Activated B cell treated with CpG ODN at 0.5 μM for 24 hours (primary cell): ENCODE measurements at regions not wholly inside any gene's neighbourhood (a gene's known extent, or its start where the extent isn't known, plus 50 kb on each side); places are given as distances from the start of the nearest gene placed in this dataset.

Source experiments
- ATAC-seq: fragments of 200-7000 bp; cut with Tn5 transposase; one replicate; pipeline ENCODE4 v1.10.0; 2021; ENCODE audit warnings: low read depth, mild to moderate bottlenecking, moderate library complexity
- CTCF ChIA-PET: fragments of 350-600 bp; sonication (Branson Sonifier 250); formaldehyde crosslinking; loops from one replicate; lab custom pipeline; 2021; ENCODE audit warnings: antibody characterized with exemption; lab: Charles Lee
- POLR2A ChIA-PET: fragments of 350-600 bp; sonication (Branson Sonifier 250); formaldehyde crosslinking; loops from one replicate; lab custom pipeline; 2021; ENCODE audit warnings: antibody characterized with exemption; lab: Charles Lee
- DNase-seq: peaks from one replicate; pipeline ENCODE4 v3.0.0; 2022
- H3K27ac Mint-ChIP-seq: one replicate; pipeline ENCODE4 v1.8.0; 2020; ENCODE audit warnings: mixed read lengths
- H3K27me3 Mint-ChIP-seq: one replicate; pipeline ENCODE4 v1.8.0; 2021; ENCODE audit warnings: mixed read lengths
- H3K36me3 Mint-ChIP-seq: one replicate; pipeline ENCODE4 v1.8.0; 2021; ENCODE audit warnings: low read depth, mixed read lengths
- H3K4me1 Mint-ChIP-seq: one replicate; pipeline ENCODE4 v1.8.0; 2021; ENCODE audit warnings: mixed read lengths
- H3K4me3 Mint-ChIP-seq: one replicate; pipeline ENCODE4 v1.8.0; 2020; ENCODE audit warnings: mild to moderate bottlenecking, mixed read lengths
- H3K9me3 Mint-ChIP-seq: one replicate; pipeline ENCODE4 v1.8.0; 2020; ENCODE audit warnings: mixed read lengths
- intact Hi-C: fragments of 100-400 bp; cut with micrococcal nuclease; formaldehyde crosslinking; loops from one replicate; pipeline ENCODE4 v1.15.1; 2024
- TF ChIP-seq, protein P1 (sequence below): fragments of 200-600 bp; IDR thresholded peaks from one replicate; pipeline ENCODE4 v1.8.0; 2022; ENCODE audit warnings: antibody characterized with exemption, mild to moderate bottlenecking

DNA sequence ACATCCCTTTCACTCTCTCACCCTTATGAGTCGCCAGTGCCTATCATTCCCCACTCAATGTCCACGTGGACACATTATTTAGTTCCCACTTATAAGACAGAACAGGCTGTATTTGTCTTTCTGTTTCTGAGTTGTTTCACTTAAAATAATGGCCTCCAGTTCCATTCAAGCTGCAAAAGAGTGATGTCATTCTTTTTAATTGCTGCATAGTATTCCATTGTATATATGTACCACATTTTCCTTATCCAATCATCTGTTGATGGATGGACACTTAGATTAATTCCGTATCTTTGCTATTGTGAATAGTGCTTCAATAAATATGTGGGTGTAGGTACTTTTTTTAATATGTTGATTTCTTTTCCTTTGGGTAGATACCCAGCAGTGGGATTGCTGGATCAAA is 79.1 kb downstream of the ZNF365 start:
- intact Hi-C loops: no loop called here
- H3K9me3 Mint-ChIP-seq: no peaks in the 10 kb centered on the region
- H3K4me3 Mint-ChIP-seq: no peak overlapping the region
- no peak for ATAC-seq
- ChIA-PET POLR2A (no interaction called here), CTCF (no interaction called here)
- H3K27ac Mint-ChIP-seq: no peak overlapping the region
- no peak for DNase-seq
- H3K36me3 Mint-ChIP-seq: no peaks in the 10 kb centered on the region
- no peaks in the 10 kb centered on the region for H3K27me3 Mint-ChIP-seq
- peaks cover 54% of the 10 kb centered on the region for H3K4me1 Mint-ChIP-seq
- TF ChIP-seq, protein P1, sequence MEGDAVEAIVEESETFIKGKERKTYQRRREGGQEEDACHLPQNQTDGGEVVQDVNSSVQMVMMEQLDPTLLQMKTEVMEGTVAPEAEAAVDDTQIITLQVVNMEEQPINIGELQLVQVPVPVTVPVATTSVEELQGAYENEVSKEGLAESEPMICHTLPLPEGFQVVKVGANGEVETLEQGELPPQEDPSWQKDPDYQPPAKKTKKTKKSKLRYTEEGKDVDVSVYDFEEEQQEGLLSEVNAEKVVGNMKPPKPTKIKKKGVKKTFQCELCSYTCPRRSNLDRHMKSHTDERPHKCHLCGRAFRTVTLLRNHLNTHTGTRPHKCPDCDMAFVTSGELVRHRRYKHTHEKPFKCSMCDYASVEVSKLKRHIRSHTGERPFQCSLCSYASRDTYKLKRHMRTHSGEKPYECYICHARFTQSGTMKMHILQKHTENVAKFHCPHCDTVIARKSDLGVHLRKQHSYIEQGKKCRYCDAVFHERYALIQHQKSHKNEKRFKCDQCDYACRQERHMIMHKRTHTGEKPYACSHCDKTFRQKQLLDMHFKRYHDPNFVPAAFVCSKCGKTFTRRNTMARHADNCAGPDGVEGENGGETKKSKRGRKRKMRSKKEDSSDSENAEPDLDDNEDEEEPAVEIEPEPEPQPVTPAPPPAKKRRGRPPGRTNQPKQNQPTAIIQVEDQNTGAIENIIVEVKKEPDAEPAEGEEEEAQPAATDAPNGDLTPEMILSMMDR: no peak

DNA sequence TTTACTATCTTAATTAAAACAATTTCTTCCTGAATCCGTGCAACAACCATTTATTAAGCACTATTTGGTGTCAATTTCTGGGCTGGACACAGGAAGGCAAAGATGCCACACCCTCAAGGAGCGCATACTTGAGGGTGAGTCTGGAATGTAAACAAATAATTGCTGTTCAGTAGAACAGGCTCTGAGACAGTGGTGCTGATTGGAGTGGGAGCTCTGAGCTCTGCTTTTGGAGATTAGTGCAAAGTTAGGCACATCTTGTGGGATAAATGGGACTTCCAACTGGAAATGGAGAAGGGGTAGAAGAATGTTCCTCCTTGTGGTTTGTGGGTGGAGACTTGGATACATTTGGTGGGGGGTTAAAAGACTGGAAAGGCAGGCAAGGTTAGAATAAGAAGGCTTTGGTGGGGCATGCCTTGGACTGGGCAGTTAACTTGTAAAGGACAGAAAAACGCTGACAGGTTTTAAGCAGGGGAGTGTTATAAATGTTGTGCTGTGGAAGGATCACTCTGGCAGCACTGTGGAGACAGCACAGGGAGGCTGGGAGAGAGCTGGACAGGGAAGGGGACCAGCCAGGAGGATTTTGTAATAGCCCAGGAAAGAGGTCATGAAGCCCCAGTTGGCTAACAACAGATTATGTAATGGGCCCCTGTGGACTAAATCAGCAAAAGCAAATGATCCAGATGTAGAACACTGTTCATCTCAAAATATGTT is 80.7 kb downstream of the ZNF365 start:
- Mint-ChIP-seq H3K9me3 (no peaks in the 10 kb centered on the region), H3K36me3 (no peaks in the 10 kb centered on the region), H3K27ac (peak overlapping the region; percentile 22), H3K27me3 (no peaks in the 10 kb centered on the region), H3K4me3 (no peak overlapping the region), H3K4me1 (peaks cover 54% of the 10 kb centered on the region)
- ChIA-PET CTCF (interaction anchor here (1.8 kb wide), 1 partner anchor 17 kb away, joined by 4 read pairs; no protein-coding TSS in a partner anchor), POLR2A (no interaction called here)
- TF ChIP-seq, protein P1: no peak
- ATAC-seq (no peak), DNase-seq (no peak)
- intact Hi-C loops: loop anchor here (5.0 kb wide), 2 partner anchors 37 to 362 kb away; partner anchors contain the start of gene EGR2

DNA sequence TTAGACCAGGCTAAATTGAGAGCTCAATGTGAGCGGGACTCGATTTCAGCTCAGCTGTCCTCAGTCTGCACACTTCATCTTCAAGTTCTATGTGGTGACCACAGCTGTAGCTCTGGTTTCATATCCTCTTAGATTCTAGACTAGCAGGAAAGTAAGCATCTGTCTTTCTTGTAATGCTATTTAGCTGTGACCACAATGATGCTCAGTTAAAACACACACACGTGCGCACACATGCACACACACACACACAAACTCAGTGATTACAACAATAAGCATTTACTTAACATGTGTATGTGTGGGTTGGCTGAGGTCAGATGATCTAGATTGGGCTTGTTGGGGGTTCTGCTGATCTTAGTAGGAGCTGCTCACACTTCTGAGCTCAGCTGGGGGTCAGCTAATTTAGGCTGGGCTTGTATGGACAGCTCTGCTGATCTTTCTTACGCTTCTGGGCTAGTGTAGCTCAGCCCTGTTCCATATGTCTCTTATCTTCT is 82.5 kb downstream of the ZNF365 start:
- H3K4me3 Mint-ChIP-seq: peak overlapping the region; percentile 53
- no peaks in the 10 kb centered on the region for H3K36me3 Mint-ChIP-seq
- ChIA-PET POLR2A (interaction anchor here (0.7 to 1.9 kb wide), 6 partner anchors 9 to 676 kb away, joined by 3 to 10 read pairs (median 4); partner anchors contain the start of gene NRBF2), CTCF (interaction anchor here (0.9 to 1.8 kb wide), 7 partner anchors 19 to 701 kb away, joined by 3 to 10 read pairs (median 4); no protein-coding TSS in a partner anchor)
- TF ChIP-seq, protein P1: no peak
- H3K4me1 Mint-ChIP-seq: peaks cover 39% of the 10 kb centered on the region
- peak; percentile 22 for DNase-seq
- peak; percentile 93 for ATAC-seq
- intact Hi-C loops: loop anchor here (1.0 to 5.0 kb wide), 7 partner anchors 19 to 1172 kb away; partner anchors contain the start of genes EGR2 and NRBF2
- peak overlapping the region; percentile 74 for H3K27ac Mint-ChIP-seq
- no peaks in the 10 kb centered on the region for H3K27me3 Mint-ChIP-seq
- H3K9me3 Mint-ChIP-seq: no peaks in the 10 kb centered on the region

DNA sequence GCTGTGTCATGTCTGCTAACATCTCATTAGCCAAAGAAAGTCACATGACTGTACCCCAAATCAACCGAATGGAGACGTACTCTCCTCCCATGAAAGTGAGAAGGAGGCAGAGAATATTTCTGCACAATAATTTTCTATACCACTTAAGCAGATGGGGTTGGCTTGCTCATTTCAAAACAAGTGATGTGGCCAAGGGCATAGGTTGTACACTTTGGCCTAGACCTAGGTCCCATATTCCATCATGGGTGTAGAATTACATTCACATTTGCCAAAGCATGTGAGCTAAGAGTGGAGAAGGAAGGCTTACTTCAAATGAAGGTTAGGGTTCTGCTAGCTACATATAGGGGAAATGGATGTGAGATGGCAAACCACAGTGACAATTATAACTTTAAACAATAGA is 83.0 kb downstream of the ZNF365 start:
- POLR2A ChIA-PET: interaction anchor here (0.7 to 1.9 kb wide), 6 partner anchors 9 to 676 kb away, joined by 3 to 10 read pairs (median 4); partner anchors contain the start of gene NRBF2
- DNase-seq: no peak
- H3K4me1 Mint-ChIP-seq: peaks cover 33% of the 10 kb centered on the region
- no peaks in the 10 kb centered on the region for H3K27me3 Mint-ChIP-seq
- no peak for ATAC-seq
- TF ChIP-seq, protein P1: no peak
- H3K9me3 Mint-ChIP-seq: no peaks in the 10 kb centered on the region
- no peaks in the 10 kb centered on the region for H3K36me3 Mint-ChIP-seq
- H3K4me3 Mint-ChIP-seq: peak overlapping the region; percentile 53
- intact Hi-C loops: loop anchor here (2.0 to 5.0 kb wide), 3 partner anchors 35 to 1172 kb away; partner anchors contain the start of gene EGR2
- CTCF ChIA-PET: interaction anchor here (1.2 to 1.8 kb wide), 4 partner anchors 19 to 700 kb away, joined by 4 to 10 read pairs (median 6); no protein-coding TSS in a partner anchor
- H3K27ac Mint-ChIP-seq: no peak overlapping the region

DNA sequence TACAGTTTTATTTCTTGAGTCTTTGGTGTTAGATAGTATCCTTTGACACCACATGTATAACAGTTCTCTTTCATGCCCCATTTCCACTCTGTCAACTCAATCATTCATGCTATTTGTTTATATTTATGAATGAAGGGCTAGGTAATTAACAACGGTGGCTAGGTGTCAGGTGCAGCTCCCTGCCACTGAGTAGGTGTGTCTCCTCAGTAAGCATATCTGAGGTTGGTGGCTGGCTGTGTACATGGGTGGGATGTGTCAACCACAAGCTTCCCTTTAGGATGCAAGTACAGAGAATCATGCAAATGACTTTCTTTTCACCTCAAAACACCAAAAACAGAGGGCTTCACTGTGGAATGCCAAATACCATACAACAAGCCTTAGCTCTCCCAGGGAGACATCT is 83.4 kb downstream of the ZNF365 start:
- no peak overlapping the region for H3K27ac Mint-ChIP-seq
- TF ChIP-seq, protein P1: no peak
- intact Hi-C loops: loop anchor here (2.0 to 5.0 kb wide), 3 partner anchors 35 to 1171 kb away; partner anchors contain the start of gene EGR2

More for the DNA sequence above, 83.4 kb downstream of the ZNF365 start:
- H3K4me1 Mint-ChIP-seq: peaks cover 30% of the 10 kb centered on the region
- DNase-seq (no peak), ATAC-seq (no peak)
- ChIA-PET CTCF (interaction anchor here (1.2 to 1.8 kb wide), 3 partner anchors 20 to 700 kb away, joined by 4 to 10 read pairs (median 7); no protein-coding TSS in a partner anchor), POLR2A (interaction anchor here (0.8 to 1.9 kb wide), 3 partner anchors 24 to 70 kb away, joined by 4 to 10 read pairs (median 6); no protein-coding TSS in a partner anchor)
- no peaks in the 10 kb centered on the region for H3K36me3 Mint-ChIP-seq
- no peaks in the 10 kb centered on the region for H3K27me3 Mint-ChIP-seq
- H3K9me3 Mint-ChIP-seq: no peaks in the 10 kb centered on the region
- peak overlapping the region; percentile 29 for H3K4me3 Mint-ChIP-seq
